Neural cell (in vitro differentiated cells): ENCODE measurements at regions not wholly inside any gene's neighbourhood (a gene's known extent, or its start where the extent isn't known, plus 50 kb on each side); places are given as distances from the start of the nearest gene placed in this dataset.

Experiments
- EP300 ChIP-seq: fragments of 450-650 bp; conservative IDR thresholded peaks from 2 replicates; pipeline ENCODE4 v1.6.1; 2014; ENCODE audit warnings: antibody characterized with exemption, mild to moderate bottlenecking, moderate library complexity; ENCODE audit not compliant: poor library complexity, severe bottlenecking
- EZH2 ChIP-seq: fragments of 200-600, 300-800 bp; shearing (Covaris generic), sonication (generic); IDR thresholded peaks from 2 replicates; pipeline ENCODE4 v1.6.1; 2014; ENCODE audit warnings: antibody characterized with exemption, low read length, borderline replicate concordance, mild to moderate bottlenecking; ENCODE audit not compliant: insufficient read depth, poor library complexity, severe bottlenecking
- POLR2AphosphoS5 ChIP-seq: IDR thresholded peaks from 2 replicates; pipeline ENCODE4 v1.6.1; 2012
- RAD21 ChIP-seq: fragments of 450-650 bp; conservative IDR thresholded peaks from 2 replicates; pipeline ENCODE4 v1.6.1; 2014; ENCODE audit warnings: antibody characterized with exemption, mild to moderate bottlenecking, moderate library complexity
- SMC3 ChIP-seq: fragments of 450-650 bp; conservative IDR thresholded peaks from 2 replicates; pipeline ENCODE4 v1.6.1; 2014; ENCODE audit warnings: antibody characterized with exemption, mild to moderate bottlenecking, moderate library complexity; ENCODE audit not compliant: poor library complexity
- TAF1 ChIP-seq: IDR thresholded peaks from 2 replicates; pipeline ENCODE4 v1.6.1; 2012; ENCODE audit warnings: low read depth
- TF ChIP-seq, protein P1 (sequence below): fragments of 450-650 bp; IDR thresholded peaks from 2 replicates; pipeline ENCODE4 v1.5.1; 2014; ENCODE audit warnings: antibody characterized with exemption, mild to moderate bottlenecking, moderate library complexity; ENCODE audit not compliant: poor library complexity, severe bottlenecking
- TF ChIP-seq, protein P2 (sequence below): IDR thresholded peaks from 2 replicates; pipeline ENCODE4 v1.6.1; 2012; ENCODE audit warnings: borderline replicate concordance

DNA sequence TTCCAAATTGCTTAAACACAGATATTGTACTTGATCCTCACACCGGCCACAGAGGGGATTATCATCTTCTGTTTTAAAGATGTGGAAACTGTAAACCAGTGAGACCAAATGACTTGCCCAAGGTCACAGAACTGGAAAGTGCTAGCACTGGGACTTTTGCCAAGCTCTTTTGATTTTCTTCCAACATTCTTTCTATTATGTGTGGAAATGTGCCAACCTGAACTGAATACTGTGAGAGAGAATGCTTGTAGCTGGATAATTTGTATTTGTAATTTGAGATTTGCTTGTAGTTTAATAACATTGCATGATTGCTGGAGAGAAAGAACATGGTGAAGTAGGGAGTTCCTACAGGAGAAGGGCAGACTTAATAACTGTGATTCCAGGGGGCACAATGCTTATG lies 977.9 kb upstream of the NUDT12 start:
- TF ChIP-seq TAF1 (no peak), SMC3 (no peak), RAD21 (no peak), EP300 (no peak), EZH2 (no peak), POLR2AphosphoS5 (no peak)
- TF ChIP-seq, protein P1, sequence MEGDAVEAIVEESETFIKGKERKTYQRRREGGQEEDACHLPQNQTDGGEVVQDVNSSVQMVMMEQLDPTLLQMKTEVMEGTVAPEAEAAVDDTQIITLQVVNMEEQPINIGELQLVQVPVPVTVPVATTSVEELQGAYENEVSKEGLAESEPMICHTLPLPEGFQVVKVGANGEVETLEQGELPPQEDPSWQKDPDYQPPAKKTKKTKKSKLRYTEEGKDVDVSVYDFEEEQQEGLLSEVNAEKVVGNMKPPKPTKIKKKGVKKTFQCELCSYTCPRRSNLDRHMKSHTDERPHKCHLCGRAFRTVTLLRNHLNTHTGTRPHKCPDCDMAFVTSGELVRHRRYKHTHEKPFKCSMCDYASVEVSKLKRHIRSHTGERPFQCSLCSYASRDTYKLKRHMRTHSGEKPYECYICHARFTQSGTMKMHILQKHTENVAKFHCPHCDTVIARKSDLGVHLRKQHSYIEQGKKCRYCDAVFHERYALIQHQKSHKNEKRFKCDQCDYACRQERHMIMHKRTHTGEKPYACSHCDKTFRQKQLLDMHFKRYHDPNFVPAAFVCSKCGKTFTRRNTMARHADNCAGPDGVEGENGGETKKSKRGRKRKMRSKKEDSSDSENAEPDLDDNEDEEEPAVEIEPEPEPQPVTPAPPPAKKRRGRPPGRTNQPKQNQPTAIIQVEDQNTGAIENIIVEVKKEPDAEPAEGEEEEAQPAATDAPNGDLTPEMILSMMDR = no peak
- TF ChIP-seq, protein P2, sequence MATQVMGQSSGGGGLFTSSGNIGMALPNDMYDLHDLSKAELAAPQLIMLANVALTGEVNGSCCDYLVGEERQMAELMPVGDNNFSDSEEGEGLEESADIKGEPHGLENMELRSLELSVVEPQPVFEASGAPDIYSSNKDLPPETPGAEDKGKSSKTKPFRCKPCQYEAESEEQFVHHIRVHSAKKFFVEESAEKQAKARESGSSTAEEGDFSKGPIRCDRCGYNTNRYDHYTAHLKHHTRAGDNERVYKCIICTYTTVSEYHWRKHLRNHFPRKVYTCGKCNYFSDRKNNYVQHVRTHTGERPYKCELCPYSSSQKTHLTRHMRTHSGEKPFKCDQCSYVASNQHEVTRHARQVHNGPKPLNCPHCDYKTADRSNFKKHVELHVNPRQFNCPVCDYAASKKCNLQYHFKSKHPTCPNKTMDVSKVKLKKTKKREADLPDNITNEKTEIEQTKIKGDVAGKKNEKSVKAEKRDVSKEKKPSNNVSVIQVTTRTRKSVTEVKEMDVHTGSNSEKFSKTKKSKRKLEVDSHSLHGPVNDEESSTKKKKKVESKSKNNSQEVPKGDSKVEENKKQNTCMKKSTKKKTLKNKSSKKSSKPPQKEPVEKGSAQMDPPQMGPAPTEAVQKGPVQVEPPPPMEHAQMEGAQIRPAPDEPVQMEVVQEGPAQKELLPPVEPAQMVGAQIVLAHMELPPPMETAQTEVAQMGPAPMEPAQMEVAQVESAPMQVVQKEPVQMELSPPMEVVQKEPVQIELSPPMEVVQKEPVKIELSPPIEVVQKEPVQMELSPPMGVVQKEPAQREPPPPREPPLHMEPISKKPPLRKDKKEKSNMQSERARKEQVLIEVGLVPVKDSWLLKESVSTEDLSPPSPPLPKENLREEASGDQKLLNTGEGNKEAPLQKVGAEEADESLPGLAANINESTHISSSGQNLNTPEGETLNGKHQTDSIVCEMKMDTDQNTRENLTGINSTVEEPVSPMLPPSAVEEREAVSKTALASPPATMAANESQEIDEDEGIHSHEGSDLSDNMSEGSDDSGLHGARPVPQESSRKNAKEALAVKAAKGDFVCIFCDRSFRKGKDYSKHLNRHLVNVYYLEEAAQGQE = no peak
